ENCODE measurements at regions not wholly inside any gene's neighbourhood (a gene's known extent, or its start where the extent isn't known, plus 50 kb on each side); places are given as distances from the start of the nearest gene placed in this dataset.
"Not testable (repeated sequence)": the region's sequence is repeated elsewhere in the genome, so short reads cannot be mapped to it uniquely, and the experiment has no call there.

- not testable (repeated sequence) for TF ChIP-seq CTCF, POLR2A (IDR thresholded peaks at IDR 0.05)
Observed at GRCh38 chr20:33939031-33939430, 54.7 kb upstream of the RALY start.

Measured in thyroid gland (tissue), 4 donors.